ENCODE measurements at regions not wholly inside any gene's neighbourhood (a gene's known extent, or its start where the extent isn't known, plus 50 kb on each side); places are given as distances from the start of the nearest gene placed in this dataset.

- no peak for DNase-seq
Observed at GRCh38 chr3:104591776-104592175, 774.9 kb upstream of the ALCAM start.

GRCh38 chr3:104594491-104594890 lies 772.2 kb upstream of the ALCAM start:
- DNase-seq: no peak

GRCh38 chr3:104596054-104596453 lies 770.7 kb upstream of the ALCAM start:
- no peak for DNase-seq

GRCh38 chr3:104596551-104596950 lies 770.2 kb upstream of the ALCAM start:
- DNase-seq: peak; percentile 45

GRCh38 chr3:104598848-104599511 lies 767.7 kb upstream of the ALCAM start:
- DNase-seq: no peak

- peak; percentile 35 for DNase-seq
Observed at GRCh38 chr3:104604326-104605010, 762.2 kb upstream of the ALCAM start.

GRCh38 chr3:104606812-104607211 lies 759.9 kb upstream of the ALCAM start:
- DNase-seq: no peak

GRCh38 chr3:104610730-104611652 lies 755.7 kb upstream of the ALCAM start:
- DNase-seq: no peak

GRCh38 chr3:104612218-104612617 lies 754.5 kb upstream of the ALCAM start:
- no peak for DNase-seq

- DNase-seq: no peak
Observed at GRCh38 chr3:104614564-104614963, 752.1 kb upstream of the ALCAM start.

- DNase-seq: peak; percentile 67
Observed at GRCh38 chr3:104628185-104628789, 738.4 kb upstream of the ALCAM start.

GRCh38 chr3:104629038-104629437 lies 737.7 kb upstream of the ALCAM start:
- peak; percentile 84 for DNase-seq

GRCh38 chr3:104631254-104631653 lies 735.5 kb upstream of the ALCAM start:
- no peak for DNase-seq

- no peak for DNase-seq
Observed at GRCh38 chr3:104632521-104632920, 734.2 kb upstream of the ALCAM start.

GRCh38 chr3:104632947-104633346 lies 733.8 kb upstream of the ALCAM start:
- no peak for DNase-seq

GRCh38 chr3:104635872-104636580 lies 730.7 kb upstream of the ALCAM start:
- no peak for DNase-seq

GRCh38 chr3:104642827-104643226 lies 723.9 kb upstream of the ALCAM start:
- no peak for DNase-seq

- no peak for DNase-seq
Observed at GRCh38 chr3:104646196-104646595, 720.5 kb upstream of the ALCAM start.

- DNase-seq: no peak
Observed at GRCh38 chr3:104648823-104649222, 717.9 kb upstream of the ALCAM start.

- no peak for DNase-seq
Observed at GRCh38 chr3:104669083-104669482, 697.6 kb upstream of the ALCAM start.

GRCh38 chr3:104672331-104672730 lies 694.4 kb upstream of the ALCAM start:
- DNase-seq: no peak

- DNase-seq: peak; percentile 23
Observed at GRCh38 chr3:104673981-104674380, 692.7 kb upstream of the ALCAM start.
